ENCODE measurements at regions not wholly inside any gene's neighbourhood (a gene's known extent, or its start where the extent isn't known, plus 50 kb on each side); places are given as distances from the start of the nearest gene placed in this dataset.

GRCh38 chr12:123056709-123057108 is 76.2 kb downstream of the ARL6IP4 start:
- H3K9me3 ChIP-seq = no peaks in the 10 kb centered on the region
- no peak overlapping the region for H3K4me3 ChIP-seq
- no peak overlapping the region for H3K27ac ChIP-seq
- no peak for TF ChIP-seq POLR2AphosphoS5 (IDR thresholded peaks at IDR 0.05)
- intact Hi-C loops (cut with DNase I) = no loop called here
- peaks cover 0 to 49% (median 34%) of the 10 kb centered on the region in 4 donors for H3K4me1 ChIP-seq
- no peak for DNase-seq
- H3K27me3 ChIP-seq = no peaks in the 10 kb centered on the region
- H3K36me3 ChIP-seq = no peaks in the 10 kb centered on the region
- 97% methylated on average over 7 of the region's 7 CpGs for WGBS, 2 donors

DNA sequence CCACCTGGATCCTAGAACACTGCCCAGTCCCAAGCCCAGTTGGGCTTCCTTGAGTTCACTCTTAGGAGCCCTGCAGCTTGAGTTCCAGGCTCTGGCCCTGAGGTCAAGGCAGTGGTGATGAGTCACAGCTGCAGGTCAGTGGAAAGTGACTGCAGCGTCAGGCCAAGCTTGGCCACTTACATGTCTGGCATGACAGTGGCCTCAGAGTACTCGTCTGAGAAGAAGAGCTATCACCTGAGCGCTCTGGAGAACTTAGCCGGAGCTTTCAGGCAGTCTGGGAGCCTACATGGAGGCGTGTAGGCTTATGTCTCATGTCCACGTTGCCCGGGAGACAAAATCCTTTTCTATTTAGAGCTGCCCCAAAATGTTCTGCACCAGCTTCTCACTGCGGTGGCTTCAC is 75.6 kb downstream of the ARL6IP4 start:
- 87 to 90% methylated on average over 8 of the region's 8 CpGs for WGBS, 2 donors
- intact Hi-C loops (cut with DNase I) = no loop called here

DNA sequence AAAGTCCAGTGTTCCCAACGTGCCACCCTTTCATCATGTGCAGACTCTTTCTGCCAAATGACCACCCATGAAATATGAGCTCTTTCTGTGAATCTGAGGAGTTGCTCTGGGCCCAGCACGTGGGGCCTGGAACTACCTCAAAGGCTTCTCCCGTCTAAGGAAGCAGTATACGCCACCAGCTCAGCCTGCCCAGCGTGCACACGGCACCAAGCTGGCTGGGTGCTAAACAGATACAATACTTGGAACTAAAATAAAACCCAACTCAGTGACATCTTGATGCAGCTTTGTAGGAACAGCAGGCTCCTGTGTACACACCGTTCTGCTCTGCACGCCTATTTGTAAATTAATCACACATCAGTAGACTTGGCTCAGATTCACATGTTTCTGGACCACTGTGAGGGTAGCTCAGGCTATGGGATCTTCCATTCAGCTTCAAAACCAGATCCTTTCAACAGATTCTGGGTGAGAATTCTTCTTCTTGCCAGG is 74.8 kb downstream of the ARL6IP4 start:
- H3K36me3 ChIP-seq = no peaks in the 10 kb centered on the region
- peaks cover 0 to 52% (median 43%) of the 10 kb centered on the region in 4 donors for H3K4me1 ChIP-seq
- TF ChIP-seq CTCF (IDR thresholded peaks at IDR 0.05) = no peak
- TF ChIP-seq POLR2A (IDR thresholded peaks at IDR 0.05) = no peak
- TF ChIP-seq EP300 (IDR thresholded peaks at IDR 0.05) = no peak
- no peak for TF ChIP-seq POLR2AphosphoS5 (IDR thresholded peaks at IDR 0.05)
- intact Hi-C loops (cut with DNase I) = no loop called here
- 82 to 85% methylated on average over 8 of the region's 8 CpGs for WGBS, 2 donors
- DNase-seq = no peak
- H3K27me3 ChIP-seq = no peaks in the 10 kb centered on the region
- H3K27ac ChIP-seq = no peak overlapping the region
- no peaks in the 10 kb centered on the region for H3K9me3 ChIP-seq
- no peak overlapping the region for H3K4me3 ChIP-seq

More for the DNA sequence above, 75.6 kb downstream of the ARL6IP4 start:
- Histone ChIP-seq H3K27me3 (no peaks in the 10 kb centered on the region), H3K9me3 (no peaks in the 10 kb centered on the region), H3K36me3 (no peaks in the 10 kb centered on the region), H3K4me3 (no peak overlapping the region), H3K27ac (no peak overlapping the region), H3K4me1 (peaks cover 0 to 49% (median 38%) of the 10 kb centered on the region in 4 donors)
- TF ChIP-seq POLR2AphosphoS5 (IDR thresholded peaks at IDR 0.05) (no peak), POLR2A (IDR thresholded peaks at IDR 0.05) (no peak), EP300 (IDR thresholded peaks at IDR 0.05) (no peak)
- no peak for DNase-seq

- Histone ChIP-seq H3K9me3 (no peaks in the 10 kb centered on the region), H3K27me3 (no peaks in the 10 kb centered on the region), H3K27ac (no peak overlapping the region), H3K36me3 (no peaks in the 10 kb centered on the region), H3K4me1 (peaks cover 0 to 52% (median 43%) of the 10 kb centered on the region in 4 donors), H3K4me3 (no peak overlapping the region)
- intact Hi-C loops (cut with DNase I) = loop anchor here (5.0 kb wide), 1 partner anchor 63 kb away; no protein-coding TSS in a partner anchor
- no peak for DNase-seq
- 84 to 90% methylated on average over 2 of the region's 2 CpGs for WGBS, 2 donors
- TF ChIP-seq POLR2A (IDR thresholded peaks at IDR 0.05) (no peak), POLR2AphosphoS5 (IDR thresholded peaks at IDR 0.05) (no peak)
These were observed 73.9 kb downstream of the ARL6IP4 start for GRCh38 chr12:123054371-123054770.

DNA sequence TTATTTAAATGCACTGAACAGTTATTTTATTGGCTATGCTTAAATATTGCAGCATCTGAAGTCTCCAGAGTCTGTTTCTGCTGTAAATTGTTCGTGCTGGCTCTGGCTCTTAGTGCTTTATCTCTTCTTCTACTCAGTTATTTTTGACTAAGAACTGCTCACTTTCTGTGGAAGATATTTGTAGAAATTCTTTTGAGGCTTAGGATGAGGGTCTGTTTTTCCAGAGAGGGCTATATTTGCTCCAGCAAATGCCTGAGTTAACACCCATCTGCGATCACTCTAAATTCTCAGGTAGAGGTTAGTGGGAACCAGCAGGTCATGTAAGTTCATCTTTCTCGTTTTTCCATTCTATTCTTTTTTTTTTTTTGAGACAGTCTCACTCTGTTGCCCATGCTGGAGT is 71.1 kb downstream of the ARL6IP4 start:
- no peak overlapping the region for H3K4me3 ChIP-seq
- H3K4me1 ChIP-seq = peaks cover 0 to 67% (median 47%) of the 10 kb centered on the region in 4 donors
- no peak for TF ChIP-seq EP300 (IDR thresholded peaks at IDR 0.05)
- no peak for TF ChIP-seq POLR2AphosphoS5 (IDR thresholded peaks at IDR 0.05)
- no peak for TF ChIP-seq POLR2A (IDR thresholded peaks at IDR 0.05)
- TF ChIP-seq CTCF (IDR thresholded peaks at IDR 0.05) = no peak
- H3K36me3 ChIP-seq = no peaks in the 10 kb centered on the region
- H3K9me3 ChIP-seq = no peaks in the 10 kb centered on the region
- DNase-seq = no peak
- H3K27me3 ChIP-seq = no peaks in the 10 kb centered on the region
- intact Hi-C loops (cut with DNase I) = loop anchor here (5.0 kb wide), 1 partner anchor 66 kb away; no protein-coding TSS in a partner anchor
- peak overlapping the region; percentile 67 to 86 (median 78) for H3K27ac ChIP-seq
- WGBS, 2 donors = 78 to 81% methylated on average over 3 of the region's 3 CpGs

DNA sequence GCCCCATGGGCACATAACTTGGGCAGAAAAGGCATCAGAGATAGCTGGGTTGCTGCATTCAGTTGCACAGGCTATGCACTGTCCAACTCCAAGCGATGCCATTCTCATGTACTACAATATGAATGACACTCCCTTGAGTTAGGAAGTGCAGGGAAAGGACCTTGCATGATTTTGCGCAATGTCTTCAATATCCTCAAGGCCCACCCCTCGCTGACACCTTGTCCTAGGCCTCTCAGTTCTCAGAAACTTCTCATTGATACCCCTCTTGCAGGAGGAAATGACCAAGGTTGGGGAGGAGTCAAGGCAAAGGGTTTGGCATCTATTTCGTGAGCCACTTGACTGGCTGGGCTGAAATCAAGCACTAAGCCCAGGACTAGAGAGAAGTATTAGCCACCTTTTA is 70.4 kb downstream of the ARL6IP4 start:
- no peaks in the 10 kb centered on the region for H3K36me3 ChIP-seq
- TF ChIP-seq CTCF (IDR thresholded peaks at IDR 0.05) = no peak
- TF ChIP-seq POLR2A (IDR thresholded peaks at IDR 0.05) = no peak
- no peak for TF ChIP-seq POLR2AphosphoS5 (IDR thresholded peaks at IDR 0.05)
- TF ChIP-seq EP300 (IDR thresholded peaks at IDR 0.05) = no peak
- H3K9me3 ChIP-seq = no peaks in the 10 kb centered on the region
- no peaks in the 10 kb centered on the region for H3K27me3 ChIP-seq
- DNase-seq = no peak
- no peak overlapping the region for H3K4me3 ChIP-seq
- WGBS, 2 donors = 82 to 83% methylated on average over 4 of the region's 4 CpGs
- H3K4me1 ChIP-seq = peaks cover 0 to 71% (median 50%) of the 10 kb centered on the region in 4 donors
- peak overlapping the region; percentile 67 to 86 (median 78) for H3K27ac ChIP-seq
- intact Hi-C loops (cut with DNase I) = loop anchor here (5.0 kb wide), 1 partner anchor 66 kb away; no protein-coding TSS in a partner anchor
